Activated CD4-positive, alpha-beta T cell treated with anti-CD3 and anti-CD28 coated beads, Interleukin-2, amount 50 U/mL, for 1 hour (primary cell): ENCODE measurements at regions not wholly inside any gene's neighbourhood (a gene's known extent, or its start where the extent isn't known, plus 50 kb on each side); places are given as distances from the start of the nearest gene placed in this dataset.

ENCODE experiments used
- DNase-seq: peaks from one replicate; pipeline ENCODE4 v3.0.0-alpha.2; 2020

GRCh38 chr5:3827624-3828023, 232.0 kb downstream of the IRX1 start:
- no peak for DNase-seq

DNA sequence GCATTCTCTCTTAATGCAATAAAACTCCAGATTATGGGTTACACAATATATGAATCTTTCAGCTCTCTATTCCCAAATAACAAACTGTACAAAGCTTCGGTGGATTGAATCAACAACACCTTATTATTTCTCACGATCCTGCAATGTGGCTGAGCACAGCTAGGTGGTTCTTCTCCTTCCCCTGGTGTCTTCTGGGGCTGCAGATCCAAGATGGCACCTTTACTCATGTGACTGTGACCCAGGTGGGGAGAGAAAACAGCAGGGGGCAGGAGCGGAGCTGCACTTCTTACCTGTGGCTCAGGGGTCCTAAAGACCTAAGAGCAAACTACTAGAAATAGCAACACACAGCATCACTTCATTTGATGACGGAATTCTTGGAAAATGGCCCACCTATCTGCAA, 233.1 kb downstream of the IRX1 start:
- no peak for DNase-seq

DNA sequence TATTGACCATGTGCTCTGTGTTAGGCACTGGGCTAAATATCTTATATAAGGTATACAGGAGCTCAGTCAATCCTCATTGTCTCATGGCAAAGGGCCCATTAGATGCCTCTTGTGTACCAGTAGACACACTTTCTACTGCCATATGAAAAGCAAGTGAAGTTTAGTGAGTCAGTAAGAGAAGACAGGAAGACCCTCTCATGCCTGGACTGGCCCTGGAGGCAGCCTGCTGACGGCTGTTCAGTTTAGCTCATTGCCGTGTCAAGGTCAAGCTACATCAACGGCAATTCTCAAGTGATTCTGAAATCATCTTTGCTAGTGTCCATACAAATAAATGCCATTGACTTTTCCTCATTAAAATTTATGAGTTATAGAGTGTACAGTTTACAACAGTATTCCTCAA, 237.9 kb downstream of the IRX1 start:
- no peak for DNase-seq

DNA sequence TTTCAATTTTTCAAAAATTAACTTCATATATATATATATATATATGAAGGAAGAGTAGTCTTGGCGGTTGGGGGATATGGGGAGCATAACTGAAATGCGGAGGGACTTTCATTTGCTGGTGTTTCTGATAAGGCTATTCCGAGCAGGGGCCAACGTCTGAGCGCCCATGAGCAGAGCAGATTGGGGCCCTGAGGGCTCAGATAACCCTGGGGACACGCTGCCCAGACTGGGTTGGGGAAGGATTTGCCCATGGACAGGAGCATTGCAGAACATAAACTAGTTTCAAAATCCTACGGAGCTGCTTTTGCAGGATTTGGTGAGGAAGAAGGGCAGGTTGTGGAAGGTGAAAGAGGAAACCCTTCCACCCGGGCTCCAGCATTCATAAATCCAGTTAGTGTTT, 240.2 kb downstream of the IRX1 start:
- no peak for DNase-seq

GRCh38 chr5:3836528-3836927, 240.9 kb downstream of the IRX1 start:
- DNase-seq = no peak

DNA sequence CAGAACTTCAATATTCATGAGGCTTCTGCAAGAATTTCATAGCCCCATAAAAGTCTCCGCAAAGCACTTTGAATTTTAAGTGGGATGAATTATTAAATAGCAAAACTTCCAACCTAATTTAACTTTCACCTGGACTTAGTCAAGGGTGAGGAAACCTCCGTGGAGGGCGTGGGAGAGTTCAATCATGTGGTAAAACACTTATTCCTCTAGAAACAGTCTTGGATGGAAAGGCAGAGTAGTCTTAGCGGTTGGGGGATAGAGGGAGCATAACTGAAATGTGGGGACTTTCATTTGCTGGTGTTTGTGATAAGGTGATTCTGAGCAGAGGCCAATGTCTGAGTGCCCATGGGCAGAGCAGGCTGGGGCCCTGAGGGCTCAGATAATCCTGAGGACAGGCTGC, 241.9 kb downstream of the IRX1 start:
- no peak for DNase-seq

- DNase-seq = no peak
Observed at GRCh38 chr5:3839151-3839550, 243.5 kb downstream of the IRX1 start.

DNA sequence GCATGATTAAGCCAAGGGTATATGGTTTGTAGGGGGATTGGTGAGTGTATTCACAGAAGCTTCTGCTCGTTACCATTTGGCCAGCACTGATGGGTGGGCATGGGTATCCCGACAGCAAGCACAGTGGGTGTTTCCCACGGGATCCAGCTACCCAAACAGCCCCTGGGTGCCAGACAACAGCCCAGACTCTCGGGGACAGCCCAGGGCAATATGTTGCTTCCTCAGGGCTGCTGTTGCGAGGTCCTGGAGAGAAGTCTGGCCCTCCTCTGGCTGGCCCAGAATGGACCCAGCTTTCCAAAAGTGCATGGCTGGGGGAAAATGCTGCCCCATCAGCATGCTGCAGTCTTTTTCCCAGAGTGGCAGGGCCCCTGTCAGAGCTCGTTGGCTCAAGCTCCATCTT, 247.0 kb downstream of the IRX1 start:
- no peak for DNase-seq

DNA sequence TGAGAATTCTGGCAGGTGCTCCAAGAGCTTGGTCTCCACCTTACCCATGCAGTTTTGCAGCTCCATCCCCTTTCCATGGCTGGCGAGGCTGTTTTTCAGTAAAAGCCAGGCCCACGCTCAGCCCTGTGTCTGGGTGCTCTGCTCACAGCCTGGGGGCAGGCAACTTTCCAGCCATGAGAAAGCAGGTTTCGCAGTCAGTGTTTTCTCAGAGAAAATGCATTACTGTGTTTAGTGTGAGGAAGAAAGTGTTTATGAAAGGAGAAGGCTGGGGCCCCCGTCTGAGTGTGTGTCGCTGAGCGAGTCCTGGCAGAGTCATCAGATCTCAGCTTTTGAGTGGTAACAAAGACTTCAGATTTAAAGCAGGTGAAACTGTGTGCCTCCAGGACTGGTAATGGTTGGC, 248.1 kb downstream of the IRX1 start:
- no peak for DNase-seq

- DNase-seq = no peak
Observed at GRCh38 chr5:3844266-3844665, 248.6 kb downstream of the IRX1 start.

DNA sequence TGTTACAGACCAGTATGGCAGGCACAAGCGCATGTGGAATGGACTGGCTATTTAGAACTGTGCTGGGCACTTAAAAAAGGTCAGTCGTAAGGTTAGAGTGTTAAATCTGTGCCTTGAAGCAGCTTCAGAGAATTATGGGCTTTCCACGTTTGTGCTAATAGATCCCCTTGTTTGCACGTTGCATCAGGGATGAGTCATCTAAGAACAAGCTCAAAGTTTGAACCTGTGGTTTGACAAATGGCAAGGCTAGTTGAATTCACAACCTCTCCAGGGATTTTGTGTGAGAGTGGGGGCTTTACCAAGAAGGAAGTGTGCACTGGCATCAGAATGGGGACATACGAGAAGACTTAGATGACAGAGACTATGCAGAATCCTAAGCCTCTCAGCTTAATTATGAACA, 249.6 kb downstream of the IRX1 start:
- no peak for DNase-seq

DNA sequence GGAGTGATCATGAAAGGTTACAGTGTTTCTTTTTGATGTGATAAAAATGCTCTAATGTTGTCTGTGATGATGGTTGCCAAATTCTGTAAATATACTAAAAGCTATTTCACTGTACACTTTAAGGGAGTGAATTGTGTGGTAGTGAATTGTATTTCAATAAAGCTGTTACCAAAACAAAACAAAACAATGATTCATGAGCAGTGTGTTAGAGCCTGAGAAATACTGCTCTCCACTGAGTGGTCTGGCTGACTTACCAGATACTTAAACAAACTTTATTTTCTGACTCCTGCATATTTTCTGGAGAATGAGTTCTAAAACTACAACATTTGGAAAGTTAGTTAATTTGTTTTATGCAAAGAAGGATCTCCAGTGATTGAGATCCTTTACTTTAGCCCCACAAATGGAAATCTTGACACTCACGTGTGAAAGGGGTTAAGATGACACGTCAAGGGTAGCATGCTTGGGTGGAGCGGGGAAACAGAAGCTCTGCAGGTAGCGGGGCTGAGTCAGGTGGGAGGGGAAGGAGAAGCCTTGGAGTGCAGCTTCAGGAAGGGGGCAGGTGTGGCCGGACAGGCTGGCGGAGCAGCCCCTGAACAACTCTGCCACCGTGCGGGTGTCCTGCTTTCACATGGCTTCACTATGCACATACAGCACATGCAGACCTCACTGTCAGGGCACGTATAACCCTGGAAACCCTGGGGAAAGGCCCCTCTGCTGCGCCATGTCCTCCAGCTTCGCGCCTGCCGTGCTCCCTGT, 256.7 kb downstream of the IRX1 start:
- DNase-seq = no peak

GRCh38 chr5:3853362-3853761, 257.7 kb downstream of the IRX1 start:
- DNase-seq = no peak

GRCh38 chr5:3854188-3854821, 258.7 kb downstream of the IRX1 start:
- DNase-seq = no peak

DNA sequence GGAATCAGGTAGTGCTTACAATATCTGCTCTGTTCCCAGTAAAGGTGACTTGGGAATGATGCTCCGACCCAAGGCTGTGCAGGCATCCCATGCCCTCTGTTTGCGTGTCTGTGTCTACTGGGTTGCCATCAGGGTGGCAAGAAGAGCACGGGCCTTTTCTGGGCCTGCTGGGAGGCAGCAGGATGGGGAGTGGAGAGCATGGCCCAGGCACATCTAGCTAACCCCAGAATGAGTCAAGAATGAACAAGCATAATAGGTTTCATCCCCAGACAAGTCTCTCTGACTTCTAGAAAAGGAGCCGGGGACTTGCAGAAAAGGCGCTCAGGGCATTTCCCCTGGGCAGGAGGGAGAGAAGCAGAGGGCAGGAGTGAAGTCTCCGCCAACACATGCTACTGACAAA, 260.4 kb downstream of the IRX1 start:
- no peak for DNase-seq

- no peak for DNase-seq
Observed at GRCh38 chr5:3858524-3858923, 262.9 kb downstream of the IRX1 start.

GRCh38 chr5:3862906-3863305, 267.3 kb downstream of the IRX1 start:
- no peak for DNase-seq

DNA sequence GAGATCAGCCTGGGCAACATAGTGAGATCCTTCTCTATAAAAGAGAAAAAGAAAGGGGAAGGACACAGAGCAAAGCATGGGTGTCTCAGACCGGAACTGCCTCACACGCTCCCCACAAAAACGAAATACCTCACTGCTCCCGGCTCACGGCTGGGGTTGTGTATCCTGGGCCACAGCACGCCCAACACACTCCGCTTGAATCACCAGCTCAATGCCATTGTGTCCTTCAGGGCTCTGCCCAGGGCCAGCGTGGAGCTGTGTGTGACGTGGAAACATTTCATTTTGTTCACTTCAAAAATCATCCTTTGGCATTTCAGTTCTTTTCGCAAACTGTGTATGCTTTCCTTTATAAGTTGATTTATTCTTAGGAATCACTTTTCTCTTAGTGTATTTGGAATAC, 279.5 kb downstream of the IRX1 start:
- no peak for DNase-seq

GRCh38 chr5:3878267-3878666, 282.6 kb downstream of the IRX1 start:
- DNase-seq = no peak

- no peak for DNase-seq
Observed at GRCh38 chr5:3883040-3883439, 287.4 kb downstream of the IRX1 start.

DNA sequence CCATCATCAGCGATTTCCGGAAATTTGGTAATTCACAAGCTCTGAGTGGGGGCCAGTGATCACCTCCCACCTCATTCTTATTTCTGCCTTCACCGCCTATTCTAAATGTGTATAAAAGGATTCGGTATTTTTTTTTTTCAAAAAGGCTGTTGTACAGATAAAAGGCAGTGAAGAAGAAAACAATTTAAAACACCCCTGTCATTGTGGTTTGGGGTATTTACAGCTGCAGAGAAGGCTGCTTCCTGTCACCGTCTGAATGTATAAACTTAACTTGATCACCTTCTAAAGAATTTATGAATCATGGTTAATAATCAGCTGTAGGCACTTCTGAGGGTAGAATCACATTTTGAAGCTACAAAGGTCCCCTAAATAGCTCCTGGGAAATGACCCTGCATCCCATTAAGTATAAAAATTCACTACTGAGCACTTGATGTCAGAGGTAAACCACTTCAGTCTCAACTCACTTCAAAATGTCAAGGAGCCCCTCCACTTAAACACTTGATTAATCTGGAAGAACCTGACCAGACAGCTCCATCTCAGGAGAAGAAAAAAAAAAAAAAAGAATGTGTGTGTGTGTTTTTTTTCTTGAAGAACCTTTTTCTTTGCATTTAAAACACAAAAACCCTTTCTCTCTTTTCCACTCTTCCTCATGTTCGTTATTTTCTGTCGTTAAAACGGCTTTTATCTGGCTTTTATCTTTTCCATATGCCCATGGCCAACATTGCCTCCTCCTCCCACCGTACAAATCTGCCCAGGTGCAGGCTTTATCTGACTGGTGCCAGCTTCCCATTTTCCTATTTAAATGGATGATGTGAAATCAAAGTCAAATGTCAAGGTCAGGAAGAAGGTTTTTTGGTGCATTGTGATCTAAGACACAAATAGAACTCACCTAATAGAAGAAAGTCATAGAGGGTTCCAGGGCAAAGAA, 291.2 kb downstream of the IRX1 start:
- DNase-seq = no peak

DNA sequence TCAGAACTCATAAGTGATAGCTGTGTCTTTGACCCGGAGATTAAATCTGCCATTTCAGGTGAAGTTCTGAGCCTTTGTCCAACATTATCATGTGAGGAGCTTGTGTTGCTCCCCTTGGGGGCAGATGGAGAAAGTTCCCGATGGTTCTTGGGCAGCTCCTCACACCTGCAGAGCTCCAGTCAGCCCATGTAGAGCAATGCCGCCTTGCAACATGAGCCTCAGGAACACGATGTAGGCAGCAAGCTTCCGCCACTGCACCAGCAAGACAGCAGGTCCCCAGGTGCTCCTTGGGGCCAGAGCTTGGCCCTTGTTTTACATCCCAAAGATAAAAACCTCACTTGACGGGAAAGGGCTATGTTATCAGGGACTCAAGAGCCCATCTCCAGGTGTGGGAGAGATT, 292.7 kb downstream of the IRX1 start:
- DNase-seq = no peak

GRCh38 chr5:3889412-3890142, 293.9 kb downstream of the IRX1 start:
- DNase-seq = no peak
